HFFc6 (cell line): ENCODE measurements at regions not wholly inside any gene's neighbourhood (a gene's known extent, or its start where the extent isn't known, plus 50 kb on each side); places are given as distances from the start of the nearest gene placed in this dataset.
A peak's percentile ranks its signal among the peaks of the same experiment; 100 is the strongest.

Experiments
- DNase-seq: peaks from one replicate; pipeline ENCODE4 v3.0.0-alpha.2; 2018
- H3K27ac Mint-ChIP-seq: 2 replicates; pipeline ENCODE4 v1.8.0; 2020; ENCODE audit warnings: mild to moderate bottlenecking, mixed read lengths
- H3K27me3 Mint-ChIP-seq: 2 replicates; pipeline ENCODE4 v1.8.0; 2021; ENCODE audit warnings: mild to moderate bottlenecking, moderate library complexity, mixed read lengths; ENCODE audit not compliant: insufficient read depth
- H3K36me3 Mint-ChIP-seq: 2 replicates; pipeline ENCODE4 v1.8.0; 2021; ENCODE audit warnings: low read depth, mixed read lengths
- H3K4me1 Mint-ChIP-seq: 2 replicates; pipeline ENCODE4 v1.8.0; 2020; ENCODE audit warnings: low read depth, mixed read lengths
- H3K4me3 Mint-ChIP-seq: 2 replicates; pipeline ENCODE4 v1.8.0; 2020; ENCODE audit warnings: mild to moderate bottlenecking, moderate library complexity, mixed read lengths
- H3K9me3 Mint-ChIP-seq: 2 replicates; pipeline ENCODE4 v1.8.0; 2020; ENCODE audit warnings: mild to moderate bottlenecking, mixed read lengths
- CTCF ChIP-seq: fragments of 200-600 bp; sonication (generic); IDR thresholded peaks from 2 replicates; pipeline ENCODE4 v1.5.0; 2021; ENCODE audit warnings: antibody characterized with exemption, mild to moderate bottlenecking

- Mint-ChIP-seq H3K9me3 (peaks cover 35% of the 10 kb centered on the region), H3K27ac (no peak overlapping the region), H3K4me1 (no peaks in the 10 kb centered on the region), H3K27me3 (peaks cover 9% of the 10 kb centered on the region), H3K36me3 (no peaks in the 10 kb centered on the region; the same call in 1 of the 2 replicates), H3K4me3 (no peak overlapping the region)
- no peak for TF ChIP-seq CTCF
- DNase-seq = no peak
These were observed 64.0 kb upstream of the ZNF354A start for GRCh38 chr5:178794433-178794832.

- no peak for DNase-seq
- Mint-ChIP-seq H3K36me3 (no peaks in the 10 kb centered on the region; the same call in 1 of the 2 replicates), H3K9me3 (peaks cover 36% of the 10 kb centered on the region), H3K4me3 (no peak overlapping the region), H3K4me1 (no peaks in the 10 kb centered on the region), H3K27me3 (peaks cover 12% of the 10 kb centered on the region), H3K27ac (no peak overlapping the region)
- TF ChIP-seq CTCF = no peak
These were observed 63.2 kb upstream of the ZNF354A start for GRCh38 chr5:178793696-178794095.

- H3K27me3 Mint-ChIP-seq = peaks cover 9% of the 10 kb centered on the region
- no peak overlapping the region for H3K4me3 Mint-ChIP-seq
- peaks cover 2% of the 10 kb centered on the region; the same call in 1 of the 2 replicates for H3K4me1 Mint-ChIP-seq
- DNase-seq = no peak
- no peaks in the 10 kb centered on the region; the same call in 1 of the 2 replicates for H3K36me3 Mint-ChIP-seq
- peak; percentile 39; the same call in 1 of the 2 replicates for TF ChIP-seq CTCF
- no peak overlapping the region for H3K27ac Mint-ChIP-seq
- peaks cover 34% of the 10 kb centered on the region for H3K9me3 Mint-ChIP-seq
These were observed 62.7 kb upstream of the ZNF354A start for GRCh38 chr5:178793151-178793550.

GRCh38 chr5:178791976-178792375 is 61.5 kb upstream of the ZNF354A start:
- no peak overlapping the region for H3K4me3 Mint-ChIP-seq
- no peak for TF ChIP-seq CTCF
- peaks cover 14% of the 10 kb centered on the region for H3K4me1 Mint-ChIP-seq
- H3K36me3 Mint-ChIP-seq = no peaks in the 10 kb centered on the region; the same call in 1 of the 2 replicates
- peaks cover 34% of the 10 kb centered on the region for H3K9me3 Mint-ChIP-seq
- peaks cover 11% of the 10 kb centered on the region for H3K27me3 Mint-ChIP-seq
- no peak for DNase-seq
- H3K27ac Mint-ChIP-seq = no peak overlapping the region

GRCh38 chr5:178790371-178790770 is 59.9 kb upstream of the ZNF354A start:
- Mint-ChIP-seq H3K4me3 (no peak overlapping the region), H3K4me1 (peaks cover 29% of the 10 kb centered on the region), H3K27me3 (peaks cover 9% of the 10 kb centered on the region), H3K36me3 (no peaks in the 10 kb centered on the region; the same call in 1 of the 2 replicates), H3K27ac (no peak overlapping the region), H3K9me3 (peaks cover 34% of the 10 kb centered on the region)
- no peak for DNase-seq
- TF ChIP-seq CTCF = no peak
